Panc1 (cell line): ENCODE measurements at regions not wholly inside any gene's neighbourhood (a gene's known extent, or its start where the extent isn't known, plus 50 kb on each side); places are given as distances from the start of the nearest gene placed in this dataset.

Experiments
- ATAC-seq: fragments of 200-7000 bp; cut with Tn5 transposase; 2 replicates; pipeline ENCODE4 v1.9.1; 2020; ENCODE audit warnings: mild to moderate bottlenecking, moderate library complexity
- BruUV-seq: library from RNA; stranded (reverse); fragments of 400-500 nt; replicated peaks from 2 replicates; lab custom pipeline; 2021; lab: Mats Ljungman, UMichigan
- CTCF ChIA-PET: fragments of 300-600 bp; sonication (Branson Sonifier 250); formaldehyde crosslinking; loops from one replicate; lab custom pipeline; 2022; ENCODE audit warnings: antibody characterized with exemption; lab: Charles Lee
- POLR2A ChIA-PET: fragments of 300-600 bp; sonication (Branson Sonifier 250); formaldehyde crosslinking; loops from one replicate; lab custom pipeline; 2022; ENCODE audit warnings: antibody characterized with exemption; lab: Charles Lee
- DNase-seq: peaks from one replicate; pipeline ENCODE4 v3.0.0-alpha.2; 2010; ENCODE audit warnings: low read depth, low spot score
- H3K27ac ChIP-seq: 2 replicates; pipeline ENCODE4 v1.5.1; 2011; ENCODE audit warnings: mild to moderate bottlenecking, low read length, inconsistent platforms
- H3K27me3 ChIP-seq: fragments of 200-500 bp; sonication (Bioruptor generic); 2 replicates; pipeline ENCODE4 v1.6.0; 2014; ENCODE audit warnings: low read length, inconsistent platforms; ENCODE audit not compliant: control insufficient read depth, insufficient read depth
- H3K36me3 ChIP-seq: fragments of 200-500 bp; sonication (Bioruptor generic); 2 replicates; pipeline ENCODE4 v1.5.1; 2014; ENCODE audit warnings: inconsistent platforms, mild to moderate bottlenecking, low read length, moderate library complexity; ENCODE audit not compliant: control insufficient read depth, insufficient read depth
- H3K4me1 ChIP-seq: 2 replicates; pipeline ENCODE4 v1.5.1; 2011; ENCODE audit warnings: inconsistent platforms, mild to moderate bottlenecking, low read length, moderate library complexity; ENCODE audit not compliant: control insufficient read depth, insufficient read depth
- H3K4me3 ChIP-seq, 2 experiments: 2 replicates each; pipeline ENCODE4 v1.5.1; 2011 to 2012; ENCODE audit warnings: low read depth in 2 of 2, low read length in 2 of 2, mild to moderate bottlenecking in 2 of 2, inconsistent platforms in 1 of 2, moderate library complexity in 1 of 2
- H3K9me3 ChIP-seq: fragments of 200-500 bp; sonication (Bioruptor generic); 2 replicates; pipeline ENCODE4 v1.5.1; 2014; ENCODE audit warnings: low read depth, mild to moderate bottlenecking, inconsistent platforms, low read length, moderate library complexity; ENCODE audit not compliant: control insufficient read depth, insufficient read depth
- CTCF ChIP-seq: fragments of 450-650 bp; IDR thresholded peaks from 2 replicates; pipeline ENCODE4 v1.5.1; 2017; ENCODE audit warnings: mild to moderate bottlenecking
- POLR2AphosphoS5 ChIP-seq: IDR thresholded peaks from 2 replicates; pipeline ENCODE4 v1.6.1; 2012; ENCODE audit warnings: mild to moderate bottlenecking, low read depth, low read length, moderate library complexity
- REST ChIP-seq, 2 experiments: IDR thresholded peaks; 2 replicates each; pipeline ENCODE4 v1.6.1; 2011 to 2012; ENCODE audit warnings: low read depth in 2 of 2, control low read depth in 1 of 2, low read length in 1 of 2, mild to moderate bottlenecking in 1 of 2, moderate library complexity in 1 of 2; ENCODE audit not compliant: insufficient read depth in 1 of 2
- SIN3A ChIP-seq: IDR thresholded peaks from 2 replicates; pipeline ENCODE4 v1.6.1; 2012; ENCODE audit warnings: low read depth, mild to moderate bottlenecking, low read length, moderate library complexity, borderline replicate concordance; ENCODE audit not compliant: insufficient read depth
- TCF7L2 ChIP-seq: IDR thresholded peaks from 2 replicates; pipeline ENCODE4 v1.6.1; 2011; ENCODE audit warnings: mild to moderate bottlenecking, low read depth, low read length, inconsistent platforms
- in situ Hi-C: cut with HindIII; loops from 2 replicates; pipeline ENCODE4 v1.10.0; 2016; ENCODE audit warnings: low sequenced_read_pairs, low pct_unique_long_range_greater_than_20kb
- intact Hi-C: fragments of 100-400 bp; cut with micrococcal nuclease; formaldehyde crosslinking; loops from one replicate; pipeline ENCODE4 v1.10.0; 2022; ENCODE audit not compliant: unreplicated experiment

- H3K4me1 ChIP-seq: no peaks in the 10 kb centered on the region
- in situ Hi-C loops: no loop called here
- DNase-seq (no peak), ATAC-seq (no peak)
- BruUV-seq: no TSS peak
- POLR2A ChIA-PET: no interaction called here
- CTCF ChIA-PET: no interaction called here
- TF ChIP-seq REST (IDR thresholded peaks at IDR 0.05; ENCODE audit: insufficient read depth in 1 of 2, low read depth in 2 of 2, low read length in 1 of 2) (no peak), SIN3A (no peak), CTCF (no peak), TCF7L2 (no peak), POLR2AphosphoS5 (no peak)
- no peaks in the 10 kb centered on the region for H3K27me3 ChIP-seq
- no peaks in the 10 kb centered on the region for H3K36me3 ChIP-seq
- H3K4me3 ChIP-seq: no peak overlapping the region
- H3K27ac ChIP-seq: no peak overlapping the region
- no peaks in the 10 kb centered on the region for H3K9me3 ChIP-seq
- intact Hi-C loops: no loop called here
Observed at GRCh38 chr4:177080388-177080787, 229.3 kb upstream of the NEIL3 start.

GRCh38 chr4:177087060-177087459, 222.6 kb upstream of the NEIL3 start:
- ATAC-seq: no peak
- ChIA-PET POLR2A (no interaction called here), CTCF (no interaction called here)
- Histone ChIP-seq H3K4me1 (no peaks in the 10 kb centered on the region), H3K36me3 (no peaks in the 10 kb centered on the region), H3K9me3 (no peaks in the 10 kb centered on the region), H3K27ac (no peak overlapping the region), H3K4me3 (no peak overlapping the region), H3K27me3 (no peaks in the 10 kb centered on the region)
- intact Hi-C loops: no loop called here
- TF ChIP-seq TCF7L2 (no peak), REST (IDR thresholded peaks at IDR 0.05; ENCODE audit: insufficient read depth in 1 of 2, low read depth in 2 of 2, low read length in 1 of 2) (no peak), SIN3A (no peak), POLR2AphosphoS5 (no peak), CTCF (no peak)
- no TSS peak for BruUV-seq
- in situ Hi-C loops: no loop called here
- no peak for DNase-seq
